Esophagus muscularis mucosa (tissue), 4 donors: ENCODE measurements at regions not wholly inside any gene's neighbourhood (a gene's known extent, or its start where the extent isn't known, plus 50 kb on each side); places are given as distances from the start of the nearest gene placed in this dataset.

ENCODE experiments used
- DNase-seq: peaks from one replicate; pipeline ENCODE4 v3.0.0-alpha.2; 2017; ENCODE audit errors: extremely low spot score
- H3K27ac ChIP-seq, 4 donors: fragments of 200-600 bp; sonication (generic); replicated peaks in 1 of 4; 1 replicate in 3 of 4; 2 replicates in 1 of 4; pipeline ENCODE4 v1.5.1; 2016 to 2019; ENCODE audit warnings: mild to moderate bottlenecking in 1 of 4
- H3K27me3 ChIP-seq, 4 donors: fragments of 200-600 bp; sonication (generic); one replicate each; pipeline versions ENCODE4 v1.5.1 to v1.6.0; 2016 to 2019
- H3K36me3 ChIP-seq, 4 donors: fragments of 200-600 bp; sonication (generic); one replicate each; pipeline ENCODE4 v1.5.1; 2016 to 2019
- H3K4me1 ChIP-seq, 4 donors: fragments of 200-600 bp; sonication (generic); one replicate each; pipeline ENCODE4 v1.5.1; 2016 to 2019
- H3K4me3 ChIP-seq, 4 donors: fragments of 200-600 bp; sonication (generic); 1 replicate in 2 of 4; 2 replicates in 2 of 4; pipeline ENCODE4 v1.5.1; 2016 to 2019; ENCODE audit warnings: mild to moderate bottlenecking in 4 of 4, moderate library complexity in 1 of 4
- H3K9me3 ChIP-seq, 4 donors: fragments of 200-600 bp; sonication (generic); 1 replicate in 3 of 4; 2 replicates in 1 of 4; pipeline ENCODE4 v1.5.1; 2016 to 2019
- EP300 ChIP-seq: sonication (generic); formaldehyde crosslinking; IDR thresholded peaks from one replicate; pipeline ENCODE4 v1.6.1; 2017; ENCODE audit warnings: antibody characterized with exemption
- POLR2A ChIP-seq: fragments of 450-650 bp; IDR thresholded peaks from one replicate; pipeline ENCODE4 v1.6.1; 2017; ENCODE audit warnings: antibody characterized with exemption, moderate library complexity, mild to moderate bottlenecking, low read depth
- POLR2AphosphoS5 ChIP-seq, 2 donors: sonication (generic); formaldehyde crosslinking; IDR thresholded peaks; one replicate each; pipeline ENCODE4 v1.6.1; 2017; ENCODE audit warnings: antibody characterized with exemption in 2 of 2
- WGBS: methylation state at CpG from one replicate; pipeline ENCODE4 v1.1.5; 2018; 5-methylcytosine and 5-hydroxymethylcytosine counted together
- intact Hi-C: fragments of 100-400 bp; cut with DNase I; formaldehyde crosslinking; loops from one replicate; pipeline ENCODE4 v1.15.1; 2023
- TF ChIP-seq, protein P1 (sequence below), 3 experiments: fragments of 200-600 bp in 2 of 3; fragments of 450-650 bp in 1 of 3; sonication (generic) in 2 of 3; IDR thresholded peaks; one replicate each; pipeline ENCODE4 v1.5.1; 2017 to 2019; ENCODE audit warnings: antibody characterized with exemption in 3 of 3, mild to moderate bottlenecking in 2 of 3, moderate library complexity in 1 of 3

DNA sequence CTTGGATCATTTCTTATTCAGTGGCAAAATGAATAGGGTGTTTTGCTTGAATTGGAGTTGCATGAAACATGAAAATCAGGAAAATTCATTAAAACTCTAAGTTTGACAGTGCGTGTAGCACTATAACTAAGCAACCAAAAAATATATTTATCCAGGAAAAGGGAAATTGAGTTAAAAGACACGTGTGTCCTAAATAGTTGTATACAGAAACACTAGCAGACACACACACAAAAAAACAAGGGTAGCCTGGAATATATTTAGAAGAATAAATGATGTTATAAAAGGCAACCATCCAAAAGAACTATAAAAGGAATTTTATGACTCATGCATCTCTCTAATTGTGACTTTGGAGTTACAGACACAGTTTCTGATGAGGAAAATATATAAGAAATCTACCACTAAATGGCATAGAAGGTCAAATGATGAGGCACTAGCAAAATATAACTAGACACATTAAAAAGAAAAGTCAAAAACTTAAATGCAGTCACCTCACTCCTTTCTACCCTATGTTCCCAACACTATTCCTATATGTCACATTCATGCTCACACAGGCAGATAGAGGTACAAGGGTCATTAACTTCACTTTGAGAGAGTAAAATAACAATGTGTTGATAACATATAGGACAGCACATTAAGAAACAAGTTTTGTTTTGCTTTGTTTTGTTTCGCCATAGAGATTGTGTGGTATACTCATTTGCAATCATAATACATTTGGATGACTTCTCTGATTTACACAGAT, 793.6 kb upstream of the INTU start:
- no peak overlapping the region for H3K4me3 ChIP-seq
- no peak overlapping the region for H3K27ac ChIP-seq
- no peak for TF ChIP-seq EP300
- TF ChIP-seq POLR2AphosphoS5 (IDR thresholded peaks at IDR 0.05): no peak
- TF ChIP-seq, protein P1, sequence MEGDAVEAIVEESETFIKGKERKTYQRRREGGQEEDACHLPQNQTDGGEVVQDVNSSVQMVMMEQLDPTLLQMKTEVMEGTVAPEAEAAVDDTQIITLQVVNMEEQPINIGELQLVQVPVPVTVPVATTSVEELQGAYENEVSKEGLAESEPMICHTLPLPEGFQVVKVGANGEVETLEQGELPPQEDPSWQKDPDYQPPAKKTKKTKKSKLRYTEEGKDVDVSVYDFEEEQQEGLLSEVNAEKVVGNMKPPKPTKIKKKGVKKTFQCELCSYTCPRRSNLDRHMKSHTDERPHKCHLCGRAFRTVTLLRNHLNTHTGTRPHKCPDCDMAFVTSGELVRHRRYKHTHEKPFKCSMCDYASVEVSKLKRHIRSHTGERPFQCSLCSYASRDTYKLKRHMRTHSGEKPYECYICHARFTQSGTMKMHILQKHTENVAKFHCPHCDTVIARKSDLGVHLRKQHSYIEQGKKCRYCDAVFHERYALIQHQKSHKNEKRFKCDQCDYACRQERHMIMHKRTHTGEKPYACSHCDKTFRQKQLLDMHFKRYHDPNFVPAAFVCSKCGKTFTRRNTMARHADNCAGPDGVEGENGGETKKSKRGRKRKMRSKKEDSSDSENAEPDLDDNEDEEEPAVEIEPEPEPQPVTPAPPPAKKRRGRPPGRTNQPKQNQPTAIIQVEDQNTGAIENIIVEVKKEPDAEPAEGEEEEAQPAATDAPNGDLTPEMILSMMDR (IDR thresholded peaks at IDR 0.05): no peak
- no peak for TF ChIP-seq POLR2A
- H3K27me3 ChIP-seq: no peaks in the 10 kb centered on the region
- H3K4me1 ChIP-seq: peaks cover 0 to 5% (median 0%) of the 10 kb centered on the region in 4 donors
- 72% methylated on average over 3 of the region's 3 CpGs for WGBS
- H3K36me3 ChIP-seq: no peaks in the 10 kb centered on the region
- H3K9me3 ChIP-seq: peaks cover 0 to 15% (median 4%) of the 10 kb centered on the region in 4 donors
- intact Hi-C loops: no loop called here
- DNase-seq: no peak

DNA sequence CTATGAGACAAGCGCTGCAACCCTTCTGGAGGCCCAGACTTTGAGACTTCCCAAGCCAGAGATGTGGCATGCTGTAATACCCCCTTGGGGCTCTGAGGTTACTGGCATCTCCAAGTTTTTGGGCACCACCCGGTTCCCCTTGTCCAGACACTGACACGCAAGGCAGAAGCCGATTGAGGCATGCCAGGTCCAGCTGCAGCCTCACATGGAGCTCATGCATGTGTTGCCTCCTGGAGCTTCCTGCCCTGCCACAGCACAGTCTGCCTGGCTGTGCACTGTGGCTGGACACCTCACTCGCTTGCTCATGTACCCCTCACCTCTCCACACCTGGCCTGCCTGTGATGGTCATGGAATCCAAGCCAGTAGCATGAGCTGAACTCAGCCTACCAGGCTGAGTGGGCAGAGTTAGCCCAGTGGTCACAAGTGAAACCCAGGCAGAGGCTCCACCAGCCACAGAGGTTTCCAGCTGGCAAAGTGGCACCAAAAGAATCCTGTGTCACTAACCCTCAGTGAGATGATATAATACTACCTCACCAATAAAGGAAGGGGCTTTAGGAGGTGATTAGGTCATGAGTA, 789.2 kb upstream of the INTU start:
- peaks cover 0 to 5% (median 0%) of the 10 kb centered on the region in 4 donors for H3K4me1 ChIP-seq
- no peak overlapping the region for H3K27ac ChIP-seq
- TF ChIP-seq POLR2AphosphoS5 (IDR thresholded peaks at IDR 0.05) (no peak), EP300 (no peak), POLR2A (no peak)
- TF ChIP-seq, protein P1 (IDR thresholded peaks at IDR 0.05): no peak
- peaks cover 0 to 11% (median 0%) of the 10 kb centered on the region in 4 donors for H3K9me3 ChIP-seq
- no peak overlapping the region for H3K4me3 ChIP-seq
- WGBS: 76% methylated on average over 4 of the region's 5 CpGs
- DNase-seq: no peak
- no peaks in the 10 kb centered on the region for H3K27me3 ChIP-seq
- H3K36me3 ChIP-seq: no peaks in the 10 kb centered on the region
- intact Hi-C loops: no loop called here

DNA sequence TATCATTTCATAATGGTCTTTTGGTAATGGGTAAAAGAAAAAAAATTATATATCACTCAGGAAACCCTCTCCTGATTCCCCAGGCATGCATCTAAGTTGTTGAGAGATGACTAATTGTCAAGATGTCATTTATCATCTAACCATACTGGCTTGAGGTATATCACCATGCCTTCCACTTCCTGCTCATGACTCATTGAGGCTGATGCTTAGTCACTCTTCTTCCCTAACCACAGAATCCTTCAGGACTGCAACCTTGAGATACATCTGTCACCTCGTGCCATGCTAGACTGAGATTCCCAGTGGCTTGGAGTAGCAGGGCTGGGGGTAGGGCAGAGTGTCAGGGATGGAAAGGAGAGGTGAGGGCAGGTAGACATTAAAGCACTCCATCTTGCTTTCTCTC, 782.5 kb upstream of the INTU start:
- intact Hi-C loops: no loop called here
- Histone ChIP-seq H3K27me3 (no peaks in the 10 kb centered on the region), H3K4me1 (no peaks in the 10 kb centered on the region), H3K36me3 (no peaks in the 10 kb centered on the region), H3K4me3 (no peak overlapping the region), H3K27ac (no peak overlapping the region), H3K9me3 (no peaks in the 10 kb centered on the region)
- no peak for DNase-seq
- no peak for TF ChIP-seq EP300
- TF ChIP-seq, protein P1 (IDR thresholded peaks at IDR 0.05): no peak
- TF ChIP-seq POLR2A: no peak
- no peak for TF ChIP-seq POLR2AphosphoS5 (IDR thresholded peaks at IDR 0.05)
- WGBS: 94% methylated on average over 1 of the region's 1 CpG

DNA sequence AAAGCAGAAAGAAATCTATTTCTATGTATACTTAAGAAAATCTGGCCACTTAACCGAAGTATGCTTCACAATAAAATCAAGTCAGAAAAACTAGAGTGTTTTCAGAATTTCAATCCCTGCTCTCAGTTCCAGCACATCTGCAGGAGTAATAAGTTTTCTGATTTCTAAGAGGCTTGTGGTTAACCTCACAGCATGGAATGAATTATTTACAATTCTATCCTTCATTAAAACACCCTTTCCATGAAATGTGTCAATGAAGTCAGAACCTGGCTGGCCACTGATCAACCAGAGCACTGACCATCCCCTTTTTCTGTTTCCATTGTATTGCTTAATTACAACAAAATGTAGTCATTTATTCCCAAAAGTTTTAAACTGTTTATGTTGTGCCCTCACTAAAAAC, 781.4 kb upstream of the INTU start:
- H3K36me3 ChIP-seq: no peaks in the 10 kb centered on the region
- H3K9me3 ChIP-seq: no peaks in the 10 kb centered on the region
- no peak overlapping the region for H3K4me3 ChIP-seq
- WGBS: 87% methylated on average over 1 of the region's 1 CpG
- H3K27me3 ChIP-seq: no peaks in the 10 kb centered on the region
- intact Hi-C loops: no loop called here
- TF ChIP-seq, protein P1 (IDR thresholded peaks at IDR 0.05): no peak
- no peak for TF ChIP-seq EP300
- no peak for TF ChIP-seq POLR2AphosphoS5 (IDR thresholded peaks at IDR 0.05)
- no peak for TF ChIP-seq POLR2A
- H3K4me1 ChIP-seq: no peaks in the 10 kb centered on the region
- H3K27ac ChIP-seq: no peak overlapping the region
- DNase-seq: no peak
